IPS-20b (cell line): ENCODE measurements at regions not wholly inside any gene's neighbourhood (a gene's known extent, or its start where the extent isn't known, plus 50 kb on each side); places are given as distances from the start of the nearest gene placed in this dataset.
"Not testable (repeated sequence)": the region's sequence is repeated elsewhere in the genome, so short reads cannot be mapped to it uniquely, and the experiment has no call there.

Source experiments
- H3K27ac ChIP-seq: one replicate; pipeline ENCODE4 v1.5.1; 2013; ENCODE audit warnings: low read length
- H3K27me3 ChIP-seq: 2 replicates; pipeline ENCODE4 v1.6.1; 2013; ENCODE audit warnings: mild to moderate bottlenecking, low read length, inconsistent platforms; ENCODE audit not compliant: insufficient read depth
- H3K36me3 ChIP-seq: 2 replicates; pipeline ENCODE4 v1.6.1; 2013; ENCODE audit warnings: low read depth, mild to moderate bottlenecking, inconsistent platforms, low read length, moderate library complexity; ENCODE audit not compliant: insufficient read depth
- H3K4me1 ChIP-seq: 2 replicates; pipeline ENCODE4 v1.6.1; 2013; ENCODE audit warnings: mild to moderate bottlenecking, control low read depth, inconsistent platforms, low read length, moderate library complexity; ENCODE audit not compliant: insufficient read depth
- H3K4me3 ChIP-seq: 2 replicates; pipeline ENCODE4 v1.5.1; 2013; ENCODE audit warnings: mild to moderate bottlenecking, low read length, inconsistent platforms
- H3K9ac ChIP-seq: 2 replicates; pipeline ENCODE4 v1.6.1; 2013; ENCODE audit warnings: low read depth, mild to moderate bottlenecking, inconsistent platforms, low read length, moderate library complexity
- H3K9me3 ChIP-seq: 2 replicates; pipeline ENCODE4 v1.6.1; 2013; ENCODE audit warnings: mild to moderate bottlenecking, low read depth, low read length, inconsistent platforms; ENCODE audit not compliant: insufficient read depth

DNA sequence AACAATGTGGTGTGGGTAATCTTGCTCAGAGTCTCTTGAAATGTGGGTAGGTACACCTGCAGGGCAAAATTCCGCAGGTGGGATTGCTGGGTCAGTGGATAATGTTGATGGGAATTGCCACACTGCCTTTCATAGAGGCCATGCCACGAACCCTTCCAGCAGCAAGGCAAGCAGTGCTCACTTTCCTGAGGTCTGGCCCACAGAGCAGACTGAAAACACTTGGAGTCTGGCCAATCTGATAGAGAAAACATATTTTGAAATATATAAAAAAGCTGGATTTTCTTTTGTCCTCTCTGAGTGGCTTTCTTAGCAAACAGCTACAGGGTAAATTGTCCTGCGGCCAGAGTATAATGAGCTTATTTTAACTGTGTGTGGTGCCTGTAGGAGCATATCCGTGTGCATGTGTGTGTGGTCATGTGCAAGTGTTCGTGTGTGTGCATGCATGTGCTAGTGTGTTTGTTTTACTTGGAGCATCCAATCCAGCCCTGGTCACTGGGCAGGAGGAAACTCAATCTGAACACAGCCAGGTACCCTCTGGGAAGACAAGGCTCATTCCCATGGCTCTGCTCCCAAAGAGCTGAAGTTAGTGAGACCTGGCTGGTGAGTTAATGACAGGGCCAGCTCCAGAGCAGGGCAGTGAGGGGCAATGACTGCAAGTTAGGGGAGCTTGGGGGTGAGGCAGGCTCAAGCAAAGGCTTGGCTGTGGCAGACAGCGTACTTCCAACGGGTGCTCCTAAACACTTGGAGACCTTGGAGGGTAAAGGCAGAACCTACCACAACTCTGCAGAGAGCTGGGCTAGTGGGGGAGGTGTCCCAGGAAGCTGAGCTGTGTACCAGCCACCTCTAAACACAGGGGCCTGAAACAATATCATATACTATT lies 91.3 kb downstream of the PLXNA1 start:
- Histone ChIP-seq H3K9me3 (no peaks in the 10 kb centered on the region), H3K36me3 (no peaks in the 10 kb centered on the region), H3K4me3 (no peak overlapping the region), H3K4me1 (no peaks in the 10 kb centered on the region), H3K9ac (no peak overlapping the region), H3K27me3 (no peaks in the 10 kb centered on the region), H3K27ac (no peak overlapping the region)

DNA sequence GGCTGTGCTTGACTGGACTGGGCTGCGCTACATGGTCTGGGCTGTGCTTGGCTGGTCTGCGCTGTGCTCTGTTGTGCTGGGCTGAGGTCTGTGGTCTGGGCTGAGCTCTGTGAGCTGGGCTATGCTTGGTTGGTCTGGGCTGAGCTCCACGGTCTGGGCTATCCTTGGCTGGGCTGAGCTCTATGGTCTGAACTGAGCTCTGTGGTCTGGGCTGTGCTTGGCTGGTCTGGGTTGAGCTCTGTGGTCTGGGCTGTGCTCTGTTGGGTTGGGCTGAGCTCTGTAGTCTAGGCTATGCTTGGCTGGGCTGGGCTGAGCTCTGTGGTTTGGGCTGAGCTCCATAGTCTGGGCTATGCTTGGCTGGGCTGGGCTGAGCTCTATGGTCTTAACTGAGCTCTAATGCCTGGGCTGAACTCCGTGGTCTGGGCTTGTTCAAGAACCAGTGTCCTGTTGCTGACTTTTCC lies 92.0 kb downstream of the PLXNA1 start:
- Histone ChIP-seq H3K27ac (no peak overlapping the region), H3K9ac (no peak overlapping the region), H3K9me3 (no peaks in the 10 kb centered on the region), H3K36me3 (no peaks in the 10 kb centered on the region), H3K4me1 (no peaks in the 10 kb centered on the region), H3K27me3 (no peaks in the 10 kb centered on the region), H3K4me3 (no peak overlapping the region)

DNA sequence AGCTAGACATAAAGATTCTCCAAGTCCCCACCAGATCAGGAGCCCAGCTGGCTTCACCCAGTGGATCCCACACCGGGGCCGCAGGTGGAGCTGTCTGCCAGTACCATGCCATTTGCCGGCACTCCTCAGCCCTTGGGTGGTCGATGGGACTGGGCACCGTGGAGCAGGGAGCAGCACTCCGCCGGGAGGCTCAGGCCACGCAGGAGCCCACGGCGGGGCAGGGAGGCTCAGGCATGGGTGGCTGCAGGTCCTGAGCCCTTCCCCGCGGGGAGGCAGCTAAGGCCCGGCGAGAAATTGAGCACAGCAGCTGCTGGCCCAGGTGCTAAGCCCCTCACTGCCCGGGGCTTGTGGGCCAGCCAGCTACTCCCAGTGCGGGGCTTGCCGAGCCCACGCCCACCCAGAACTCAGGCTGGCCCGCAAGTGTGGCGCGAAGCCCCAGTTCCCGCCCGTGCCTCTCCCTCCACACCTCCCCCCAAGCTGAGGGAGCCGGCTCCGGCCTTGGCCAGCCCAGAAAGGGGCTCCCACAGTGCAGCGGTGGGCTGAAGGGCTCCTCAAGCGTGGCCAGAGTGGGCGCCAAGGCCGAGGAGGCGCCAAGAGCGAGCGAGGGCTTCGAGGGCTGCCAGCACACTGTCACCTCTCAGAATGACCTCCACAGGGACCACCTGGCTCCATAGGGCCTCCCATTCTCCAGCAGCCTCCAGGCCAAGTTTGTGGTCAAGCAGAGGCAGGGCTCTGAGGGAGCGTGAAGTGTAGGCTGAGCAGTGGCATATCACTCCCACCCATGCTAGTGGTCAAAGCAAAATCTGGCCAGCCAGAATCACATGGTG lies 93.5 kb downstream of the PLXNA1 start:
- not testable (repeated sequence) for H3K27ac ChIP-seq, H3K4me1 ChIP-seq, H3K27me3 ChIP-seq

DNA sequence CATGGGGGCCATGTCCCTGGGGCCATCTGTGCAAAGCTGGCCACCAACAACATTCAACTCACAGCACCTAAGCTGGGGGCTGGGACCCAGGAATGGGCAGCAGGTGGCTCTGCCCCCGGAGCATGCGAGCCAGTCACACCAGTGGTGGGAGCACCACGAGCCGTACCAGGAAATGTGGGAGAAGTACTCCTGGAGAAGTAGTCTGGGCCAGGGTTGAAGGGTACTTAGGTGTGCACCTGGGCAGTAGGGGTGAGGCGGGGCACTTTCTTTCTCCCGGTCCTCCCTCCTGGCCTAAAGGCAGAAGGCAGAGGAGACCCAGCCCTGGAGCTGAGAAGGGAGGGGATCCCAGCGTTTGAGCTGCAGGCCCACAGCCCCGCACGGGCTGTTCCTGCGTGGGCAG lies 94.2 kb downstream of the PLXNA1 start:
- Histone ChIP-seq H3K4me1 (no peaks in the 10 kb centered on the region), H3K27me3 (no peaks in the 10 kb centered on the region), H3K9ac (no peak overlapping the region), H3K27ac (no peak overlapping the region), H3K4me3 (no peak overlapping the region), H3K9me3 (no peaks in the 10 kb centered on the region), H3K36me3 (no peaks in the 10 kb centered on the region)

More for the DNA sequence above, 93.5 kb downstream of the PLXNA1 start:
- H3K9ac ChIP-seq, H3K9me3 ChIP-seq, H3K4me3 ChIP-seq, H3K36me3 ChIP-seq: not testable (repeated sequence)

DNA sequence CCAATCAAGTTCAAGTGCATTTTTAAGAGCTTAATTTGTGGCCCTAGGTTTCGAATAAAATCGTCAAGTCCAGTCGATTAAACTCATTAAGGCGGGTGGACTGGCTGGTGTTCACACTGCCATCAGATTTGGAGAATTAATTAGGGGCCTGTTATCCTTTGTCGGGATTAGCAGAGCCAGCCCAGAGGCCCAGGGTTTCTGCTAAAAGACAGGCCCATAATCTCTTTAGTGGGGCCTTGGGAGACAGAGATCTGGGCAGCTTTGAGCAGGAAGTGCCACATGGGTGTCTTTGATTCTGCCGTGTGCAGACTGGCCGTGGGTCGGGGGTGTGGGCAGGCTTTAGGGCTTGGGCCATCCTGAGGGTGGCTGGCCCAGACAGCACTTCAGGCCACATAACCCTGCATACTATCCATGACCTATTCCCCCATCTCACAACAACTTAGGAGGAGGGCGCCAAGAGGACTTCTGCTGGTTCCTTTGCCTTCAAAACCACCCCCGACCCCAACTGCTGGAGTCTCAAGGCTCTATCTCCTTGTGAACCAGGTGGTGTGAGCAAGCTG lies 94.7 kb downstream of the PLXNA1 start:
- no peaks in the 10 kb centered on the region for H3K27me3 ChIP-seq
- no peaks in the 10 kb centered on the region for H3K4me1 ChIP-seq
- no peak overlapping the region for H3K9ac ChIP-seq
- H3K9me3 ChIP-seq = no peaks in the 10 kb centered on the region
- H3K36me3 ChIP-seq = no peaks in the 10 kb centered on the region
- no peak overlapping the region for H3K27ac ChIP-seq
- no peak overlapping the region for H3K4me3 ChIP-seq

DNA sequence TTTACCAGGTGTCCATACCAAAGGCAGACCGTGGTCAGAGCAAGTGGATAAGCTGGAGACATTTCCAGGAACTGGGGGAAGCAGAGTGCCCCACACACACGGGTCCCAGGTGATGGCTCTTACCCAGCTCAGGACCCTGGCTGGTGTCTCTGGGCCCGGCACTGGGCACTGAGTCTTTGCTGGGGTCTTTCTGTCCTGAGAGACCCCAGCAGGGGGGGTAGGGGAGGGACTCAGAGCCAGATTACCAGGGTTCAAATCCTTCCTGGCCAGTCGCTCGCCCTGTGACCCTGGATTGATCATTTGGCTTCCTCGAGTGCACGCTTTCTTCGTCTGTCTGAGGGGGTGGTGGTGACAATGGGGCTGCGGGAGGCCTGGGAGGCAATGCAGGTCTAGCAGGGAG lies 95.7 kb downstream of the PLXNA1 start:
- H3K27me3 ChIP-seq = no peaks in the 10 kb centered on the region

DNA sequence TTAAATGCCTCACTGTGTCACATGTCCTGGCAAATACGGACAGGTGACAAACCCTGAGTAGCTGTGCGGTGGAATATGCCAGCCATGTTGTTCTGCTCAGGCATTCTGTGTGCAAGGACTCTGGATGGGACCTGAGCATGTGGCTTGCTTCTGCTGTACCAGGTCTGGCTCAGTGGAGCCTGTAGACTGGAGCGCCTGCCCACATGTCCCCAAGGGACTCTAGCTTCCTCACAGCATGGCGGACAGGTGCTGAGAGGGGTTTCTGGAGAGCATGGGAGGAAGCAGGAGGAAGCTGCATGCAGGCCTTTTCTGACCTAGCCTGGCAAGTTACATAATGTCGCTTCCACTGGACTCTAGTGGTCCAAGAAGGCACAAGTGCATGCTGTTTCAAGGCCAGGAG lies 96.3 kb downstream of the PLXNA1 start:
- H3K27ac ChIP-seq = no peak overlapping the region

More for the DNA sequence above, 95.7 kb downstream of the PLXNA1 start:
- H3K4me1 ChIP-seq = no peaks in the 10 kb centered on the region
- H3K4me3 ChIP-seq = no peak overlapping the region
- no peak overlapping the region for H3K27ac ChIP-seq
- no peaks in the 10 kb centered on the region for H3K36me3 ChIP-seq
- no peaks in the 10 kb centered on the region for H3K9me3 ChIP-seq
- no peak overlapping the region for H3K9ac ChIP-seq

DNA sequence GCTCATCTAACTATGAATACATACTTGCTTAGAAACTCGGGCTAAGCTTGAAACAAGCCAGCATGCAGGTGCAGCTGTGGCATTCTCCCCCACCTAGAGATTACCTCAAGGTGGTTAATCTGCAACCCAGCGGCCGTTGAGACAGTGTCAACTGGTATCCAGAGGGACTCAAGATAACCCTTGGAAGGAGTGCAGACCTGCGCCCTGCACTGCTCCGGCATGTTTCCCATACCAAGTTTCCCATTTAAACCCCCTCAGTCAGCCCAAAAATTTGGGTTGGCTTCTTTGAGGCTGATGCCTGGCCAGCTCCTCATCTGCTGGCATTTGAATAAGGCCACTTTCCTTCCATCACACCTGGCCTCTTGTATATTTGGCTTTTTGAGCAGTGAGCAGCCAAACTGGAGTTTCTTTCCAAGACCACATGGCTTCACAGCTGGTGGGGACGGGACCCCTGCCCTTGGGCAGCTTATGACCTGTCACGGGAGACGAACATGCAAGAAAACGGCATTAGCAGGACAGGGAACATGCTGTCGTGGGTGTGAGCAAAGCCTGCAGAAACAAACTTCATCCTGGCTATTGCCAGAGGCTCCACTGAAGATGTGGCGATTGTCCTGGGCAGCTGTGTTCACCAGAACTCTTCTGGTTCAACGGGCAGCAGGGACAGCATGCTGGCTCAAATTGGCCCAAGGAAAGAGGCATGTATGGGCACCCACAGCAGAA lies 98.2 kb downstream of the PLXNA1 start:
- no peaks in the 10 kb centered on the region for H3K4me1 ChIP-seq
- no peak overlapping the region for H3K4me3 ChIP-seq
- H3K9ac ChIP-seq = no peak overlapping the region
- H3K9me3 ChIP-seq = no peaks in the 10 kb centered on the region
- H3K36me3 ChIP-seq = no peaks in the 10 kb centered on the region
- H3K27me3 ChIP-seq = no peaks in the 10 kb centered on the region
- no peak overlapping the region for H3K27ac ChIP-seq

More for the DNA sequence above, 96.3 kb downstream of the PLXNA1 start:
- H3K9me3 ChIP-seq = no peaks in the 10 kb centered on the region
- H3K9ac ChIP-seq = no peak overlapping the region
- no peaks in the 10 kb centered on the region for H3K36me3 ChIP-seq
- no peaks in the 10 kb centered on the region for H3K4me1 ChIP-seq
- H3K27me3 ChIP-seq = no peaks in the 10 kb centered on the region
- no peak overlapping the region for H3K4me3 ChIP-seq

DNA sequence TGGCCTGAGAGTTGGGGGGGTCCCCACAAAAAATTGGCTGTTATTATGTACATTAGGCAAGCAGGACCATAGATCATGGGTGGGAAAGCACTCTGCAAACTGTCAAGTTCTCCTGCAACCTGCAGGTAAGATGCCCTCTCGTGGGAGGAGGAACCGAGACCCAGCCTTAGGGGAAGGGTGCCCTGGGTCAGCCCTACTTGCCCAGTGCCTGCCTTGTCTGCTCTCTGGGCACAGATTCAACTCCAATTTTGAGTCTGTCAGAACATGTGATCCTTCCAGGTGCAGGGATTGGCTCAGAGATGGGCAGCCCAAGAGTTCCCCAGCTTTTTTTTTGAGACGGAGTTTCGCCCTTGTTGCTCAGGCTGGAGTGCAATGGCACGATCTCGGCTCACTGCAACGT lies 99.2 kb downstream of the PLXNA1 start:
- Histone ChIP-seq H3K9me3 (no peaks in the 10 kb centered on the region), H3K9ac (no peak overlapping the region), H3K4me3 (no peak overlapping the region), H3K36me3 (no peaks in the 10 kb centered on the region), H3K4me1 (no peaks in the 10 kb centered on the region), H3K27me3 (no peaks in the 10 kb centered on the region), H3K27ac (no peak overlapping the region)

DNA sequence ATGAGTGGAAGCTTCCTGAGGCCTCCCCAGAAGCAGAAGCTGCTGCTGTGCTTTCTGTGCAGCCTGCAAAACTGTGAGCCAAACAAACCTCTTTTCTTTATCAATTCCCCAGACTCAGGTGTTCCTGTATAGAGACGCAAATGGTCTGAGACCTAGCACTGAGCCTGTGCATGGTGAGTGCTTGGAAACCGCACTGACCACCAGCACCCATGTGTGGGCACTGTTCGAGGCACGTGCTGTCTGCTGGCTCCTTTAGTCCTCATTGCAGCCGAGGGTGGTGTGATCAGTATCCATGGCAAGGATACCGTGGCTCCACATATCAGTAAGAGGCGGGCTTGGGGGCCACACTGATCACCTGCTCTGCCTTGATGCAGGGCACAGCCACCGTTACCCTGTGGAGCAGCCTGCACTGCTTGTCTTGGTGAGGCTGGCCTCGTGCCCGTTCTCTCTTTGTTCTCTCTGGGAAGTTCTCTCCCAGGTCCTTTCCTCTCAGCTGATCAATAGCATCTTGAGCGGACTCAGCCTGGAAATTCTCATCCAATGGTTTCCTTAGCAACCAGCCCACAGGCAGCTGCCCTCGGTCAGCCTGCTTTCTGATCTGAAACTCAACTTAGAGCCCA lies 101.0 kb downstream of the PLXNA1 start:
- H3K27me3 ChIP-seq = no peaks in the 10 kb centered on the region
- H3K4me1 ChIP-seq = no peaks in the 10 kb centered on the region
- no peaks in the 10 kb centered on the region for H3K9me3 ChIP-seq
- no peak overlapping the region for H3K4me3 ChIP-seq
- no peak overlapping the region for H3K27ac ChIP-seq
- H3K36me3 ChIP-seq = no peaks in the 10 kb centered on the region
- no peak overlapping the region for H3K9ac ChIP-seq

DNA sequence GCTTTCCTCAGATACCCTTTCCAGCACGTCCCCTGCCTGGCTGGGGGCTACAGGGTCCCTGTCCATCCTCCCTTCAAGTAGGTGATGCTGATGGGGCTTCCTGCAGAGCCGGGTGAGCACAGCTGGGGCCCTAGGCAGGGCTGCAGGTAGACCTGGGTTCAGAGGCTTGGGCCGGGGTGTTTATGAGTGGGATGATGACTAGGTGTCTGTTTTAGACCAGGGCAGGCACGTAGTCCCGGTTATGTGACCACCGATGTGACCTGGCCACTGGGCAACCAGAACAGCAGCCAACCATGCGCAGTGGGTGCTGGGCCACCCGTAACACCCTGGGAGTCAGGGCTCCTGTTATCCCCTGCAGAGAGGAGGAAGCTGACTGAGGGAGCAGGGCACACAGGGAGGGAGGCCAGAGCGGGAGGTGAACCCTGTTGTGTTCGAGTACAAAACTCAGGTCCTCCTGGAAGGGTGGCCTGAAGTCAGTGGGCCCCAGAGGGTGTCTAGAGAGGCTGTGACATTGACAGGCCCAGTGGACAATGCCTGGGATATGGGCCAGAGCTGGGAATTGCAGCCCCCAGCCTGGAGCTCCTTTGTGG lies 101.6 kb downstream of the PLXNA1 start:
- Histone ChIP-seq H3K9me3 (no peaks in the 10 kb centered on the region), H3K4me1 (no peaks in the 10 kb centered on the region), H3K27ac (no peak overlapping the region), H3K9ac (no peak overlapping the region), H3K4me3 (no peak overlapping the region), H3K27me3 (no peaks in the 10 kb centered on the region), H3K36me3 (no peaks in the 10 kb centered on the region)
